D721Med (cell line): ENCODE measurements at regions not wholly inside any gene's neighbourhood (a gene's known extent, or its start where the extent isn't known, plus 50 kb on each side); places are given as distances from the start of the nearest gene placed in this dataset.

ENCODE experiments used
- DNase-seq: peaks from one replicate; pipeline ENCODE4 v3.0.0; 2011; ENCODE audit warnings: low spot score; ENCODE audit not compliant: insufficient read length
- FAIRE-seq: peaks from 2 replicates; lab custom pipeline; 2011; peaks lifted over from hg19 to GRCh38; lab: Jason Lieb, UNC
- TF ChIP-seq, protein P1 (sequence below): IDR thresholded peaks from 2 replicates; pipeline ENCODE4 v1.5.1; 2012; ENCODE audit warnings: mild to moderate bottlenecking, control low read depth; ENCODE audit not compliant: insufficient read depth; ENCODE audit errors: missing control alignments

DNA sequence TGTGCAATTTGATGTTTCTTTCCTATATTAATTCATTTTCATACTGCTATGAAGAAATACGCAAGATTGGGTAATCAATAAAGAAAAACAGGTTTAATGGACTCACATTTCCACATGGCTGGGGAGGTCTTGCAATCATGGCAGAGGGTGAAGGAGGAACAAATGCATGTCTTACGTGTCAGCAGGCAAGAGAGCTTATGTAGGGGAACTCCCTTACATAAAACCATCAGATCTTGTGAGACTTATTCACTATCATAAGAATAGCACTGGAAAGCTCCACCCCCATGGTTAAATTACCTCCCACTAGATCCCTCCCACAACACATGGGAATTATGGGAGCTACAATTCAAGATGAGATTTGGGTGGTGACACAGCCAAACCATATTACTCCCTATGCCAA is 418.9 kb upstream of the MAF start:
- FAIRE-seq (no peak), DNase-seq (no peak)
- TF ChIP-seq, protein P1, sequence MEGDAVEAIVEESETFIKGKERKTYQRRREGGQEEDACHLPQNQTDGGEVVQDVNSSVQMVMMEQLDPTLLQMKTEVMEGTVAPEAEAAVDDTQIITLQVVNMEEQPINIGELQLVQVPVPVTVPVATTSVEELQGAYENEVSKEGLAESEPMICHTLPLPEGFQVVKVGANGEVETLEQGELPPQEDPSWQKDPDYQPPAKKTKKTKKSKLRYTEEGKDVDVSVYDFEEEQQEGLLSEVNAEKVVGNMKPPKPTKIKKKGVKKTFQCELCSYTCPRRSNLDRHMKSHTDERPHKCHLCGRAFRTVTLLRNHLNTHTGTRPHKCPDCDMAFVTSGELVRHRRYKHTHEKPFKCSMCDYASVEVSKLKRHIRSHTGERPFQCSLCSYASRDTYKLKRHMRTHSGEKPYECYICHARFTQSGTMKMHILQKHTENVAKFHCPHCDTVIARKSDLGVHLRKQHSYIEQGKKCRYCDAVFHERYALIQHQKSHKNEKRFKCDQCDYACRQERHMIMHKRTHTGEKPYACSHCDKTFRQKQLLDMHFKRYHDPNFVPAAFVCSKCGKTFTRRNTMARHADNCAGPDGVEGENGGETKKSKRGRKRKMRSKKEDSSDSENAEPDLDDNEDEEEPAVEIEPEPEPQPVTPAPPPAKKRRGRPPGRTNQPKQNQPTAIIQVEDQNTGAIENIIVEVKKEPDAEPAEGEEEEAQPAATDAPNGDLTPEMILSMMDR = no peak

DNA sequence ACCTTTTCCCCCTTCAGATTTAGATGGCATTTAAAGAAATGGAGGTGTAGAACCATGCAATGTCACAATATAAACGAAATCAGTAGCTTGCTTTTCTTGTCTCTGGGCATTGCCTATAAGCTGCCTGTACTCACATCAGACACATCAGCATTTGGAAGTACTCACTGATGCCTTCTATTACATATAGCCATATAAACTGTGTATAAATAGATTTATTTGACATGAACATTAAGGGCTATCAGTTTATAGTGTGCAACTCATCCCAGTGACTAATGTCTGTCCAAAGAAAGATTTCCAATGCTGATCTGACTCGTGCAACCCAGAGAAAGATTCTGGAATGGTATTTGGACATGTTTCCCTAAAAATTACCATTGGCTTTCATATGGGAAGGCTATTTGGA is 417.9 kb upstream of the MAF start:
- FAIRE-seq = no peak
- TF ChIP-seq, protein P1 = no peak
- no peak for DNase-seq

DNA sequence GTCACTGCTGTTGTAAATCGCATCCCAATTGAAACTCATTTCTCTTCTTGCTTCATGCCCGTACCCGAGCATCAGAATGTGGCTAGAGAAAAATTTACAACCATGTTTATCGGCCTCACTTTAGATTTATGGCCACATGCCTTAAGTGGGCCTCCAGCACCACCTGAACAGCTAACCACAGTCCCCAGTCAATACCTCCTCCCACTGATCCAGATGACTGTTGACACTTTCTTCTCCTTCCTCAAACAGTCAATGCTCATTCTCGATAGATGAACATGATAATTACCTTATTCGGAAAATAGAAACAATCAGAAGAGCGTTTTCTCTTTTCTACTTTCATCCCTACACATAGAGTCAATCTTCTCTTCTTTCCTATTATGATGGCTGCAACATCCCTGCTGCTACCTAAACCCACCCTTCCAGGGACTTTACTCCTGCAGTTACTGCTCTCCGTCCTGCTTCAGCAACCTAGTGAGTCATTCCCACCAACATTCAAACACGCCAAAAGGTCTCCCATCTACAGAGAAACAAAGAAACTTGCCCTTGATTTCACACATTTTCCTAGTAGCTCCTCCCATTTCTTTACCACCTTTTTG is 416.3 kb upstream of the MAF start:
- no peak for DNase-seq
- no peak for FAIRE-seq
- TF ChIP-seq, protein P1 = no peak

DNA sequence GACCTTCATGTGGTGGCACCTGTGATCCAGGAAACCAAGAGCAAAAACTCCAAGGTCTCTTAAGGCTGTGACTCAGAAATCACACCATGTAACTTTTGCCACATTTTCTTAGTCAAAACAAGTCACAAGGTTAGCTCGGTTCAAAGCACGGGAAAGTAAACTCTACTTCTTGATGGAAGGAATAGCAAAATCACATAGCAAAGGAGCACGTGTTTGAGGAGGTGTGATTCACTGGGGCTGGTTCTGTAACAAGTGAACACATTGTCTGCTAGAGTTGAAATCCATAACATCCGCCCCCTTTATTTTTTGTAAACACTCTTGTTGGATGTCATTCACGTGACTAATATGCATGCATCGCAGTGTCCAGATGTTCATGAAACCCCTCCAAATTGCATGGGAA is 415.0 kb upstream of the MAF start:
- FAIRE-seq (no peak), DNase-seq (no peak)
- TF ChIP-seq, protein P1 = no peak

DNA sequence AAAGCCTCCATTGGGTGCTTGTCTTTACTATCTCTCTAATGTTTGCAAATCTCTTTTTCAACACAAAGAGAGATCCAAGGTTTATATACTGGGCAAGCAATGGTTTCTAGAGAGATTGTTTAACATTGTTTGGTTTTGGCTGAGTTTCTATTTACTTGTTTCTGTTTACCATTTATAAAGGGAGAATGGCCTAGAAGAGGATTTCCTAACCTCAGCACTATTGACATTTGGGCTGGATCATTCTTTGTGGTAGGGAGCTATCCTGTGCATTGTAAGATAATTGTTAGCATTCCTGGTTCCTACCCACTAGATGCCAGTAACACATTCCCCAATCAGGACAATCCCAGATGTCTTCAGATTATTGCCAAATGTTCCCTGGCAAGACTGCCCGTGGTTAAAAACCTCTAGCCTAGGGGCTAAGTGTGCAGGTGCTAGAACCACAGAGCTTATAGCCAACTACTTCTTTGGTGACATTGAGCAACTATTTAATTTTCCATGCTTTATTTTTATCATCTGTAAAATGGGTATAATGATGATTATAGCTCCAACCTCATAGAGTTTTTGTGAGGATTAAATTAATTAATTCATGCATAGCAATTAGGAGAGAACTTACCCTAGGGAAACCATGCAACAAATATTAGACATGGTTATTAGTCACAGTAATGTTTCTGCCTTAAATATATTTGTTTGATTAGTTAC is 413.9 kb upstream of the MAF start:
- TF ChIP-seq, protein P1 = no peak
- DNase-seq (no peak), FAIRE-seq (no peak)

DNA sequence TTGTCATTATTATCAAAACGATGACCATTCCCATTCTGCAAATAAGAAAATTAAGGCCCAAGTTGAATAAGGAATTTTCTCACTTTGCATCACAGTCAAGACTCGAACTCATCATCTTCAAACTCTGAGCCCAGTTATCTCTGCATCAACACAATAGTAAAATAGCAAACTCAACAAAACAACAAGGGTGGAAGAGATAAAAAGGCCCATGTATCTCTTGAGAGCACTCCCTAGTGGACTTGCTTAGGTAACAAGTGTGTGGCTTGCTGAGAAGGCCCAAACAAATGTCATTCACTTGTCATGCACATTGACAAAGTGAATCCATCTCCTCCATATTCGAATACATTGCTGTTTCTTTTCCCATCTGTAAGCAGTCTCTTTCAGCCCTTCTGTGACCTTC is 412.0 kb upstream of the MAF start:
- FAIRE-seq (no peak), DNase-seq (no peak)
- TF ChIP-seq, protein P1 = no peak
